DLD1 (cell line): ENCODE measurements at regions not wholly inside any gene's neighbourhood (a gene's known extent, or its start where the extent isn't known, plus 50 kb on each side); places are given as distances from the start of the nearest gene placed in this dataset.
"Not testable (repeated sequence)": the region's sequence is repeated elsewhere in the genome, so short reads cannot be mapped to it uniquely, and the experiment has no call there.

ENCODE experiments used
- in situ Hi-C: cut with HindIII; loops from 2 replicates; pipeline ENCODE4 v1.10.0; 2017; ENCODE audit warnings: low sequenced_read_pairs

GRCh38 chr10:62492870-62493180 lies 118.7 kb downstream of the ZNF365 start:
- in situ Hi-C loops, result no loop called here

GRCh38 chr10:62496925-62497324 lies 122.8 kb downstream of the ZNF365 start:
- in situ Hi-C loops, result loop anchor here (5.0 kb wide), 1 partner anchor 90 kb away; no protein-coding TSS in a partner anchor

DNA sequence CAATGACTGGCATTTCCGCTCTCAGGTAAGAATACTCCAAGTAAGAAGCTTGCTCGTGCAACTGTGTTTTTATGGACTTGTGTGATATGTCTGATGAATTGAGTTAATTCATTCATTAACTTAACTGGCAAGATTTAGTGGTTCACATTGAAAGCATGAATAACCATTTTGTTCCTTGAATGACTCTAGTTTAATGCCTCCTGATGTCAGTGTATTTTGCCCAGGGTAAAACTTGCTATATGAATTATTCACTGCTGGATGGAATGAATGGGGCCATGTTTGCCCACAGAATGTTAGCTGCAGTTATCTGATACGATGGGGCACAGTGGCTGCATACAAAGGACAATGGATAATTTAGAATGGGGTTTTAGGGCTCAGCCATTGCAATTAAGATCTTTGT lies 124.1 kb downstream of the ZNF365 start:
- in situ Hi-C loops, result loop anchor here (5.0 kb wide), 1 partner anchor 91 kb away; no protein-coding TSS in a partner anchor

GRCh38 chr10:62500116-62500515 lies 125.9 kb downstream of the ZNF365 start:
- in situ Hi-C loops, result not testable (repeated sequence)

GRCh38 chr10:62501547-62501946 lies 127.4 kb downstream of the ZNF365 start:
- in situ Hi-C loops, result no loop called here

GRCh38 chr10:62502995-62503613 lies 128.9 kb downstream of the ZNF365 start:
- in situ Hi-C loops, result no loop called here

GRCh38 chr10:62503872-62504271 lies 129.7 kb downstream of the ZNF365 start:
- in situ Hi-C loops, result no loop called here

- in situ Hi-C loops, result no loop called here
Measured at GRCh38 chr10:62506371-62506770, 132.2 kb downstream of the ZNF365 start.

GRCh38 chr10:62511238-62511637 lies 137.1 kb downstream of the ZNF365 start:
- in situ Hi-C loops, result no loop called here

DNA sequence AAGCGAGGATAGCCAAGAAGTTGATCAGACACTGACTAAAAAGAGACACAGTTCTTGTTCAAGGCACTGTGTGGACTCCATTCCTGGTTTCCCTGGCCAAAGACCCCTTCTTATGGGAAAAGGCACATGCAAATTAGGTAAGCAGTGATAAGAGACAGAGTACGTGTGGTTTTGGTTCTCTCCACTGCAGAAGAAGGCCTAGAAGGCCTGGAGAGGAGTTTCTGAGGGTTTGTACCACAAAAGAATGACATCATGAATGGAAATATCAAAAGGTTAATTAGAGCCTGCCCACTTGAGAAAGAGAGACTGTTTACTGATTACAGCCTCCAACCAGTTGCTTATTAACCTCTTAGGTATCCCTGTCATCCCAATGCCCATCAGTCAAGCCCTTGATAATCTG lies 137.5 kb downstream of the ZNF365 start:
- in situ Hi-C loops, result no loop called here

GRCh38 chr10:62512732-62513475 lies 138.7 kb downstream of the ZNF365 start:
- in situ Hi-C loops, result no loop called here

DNA sequence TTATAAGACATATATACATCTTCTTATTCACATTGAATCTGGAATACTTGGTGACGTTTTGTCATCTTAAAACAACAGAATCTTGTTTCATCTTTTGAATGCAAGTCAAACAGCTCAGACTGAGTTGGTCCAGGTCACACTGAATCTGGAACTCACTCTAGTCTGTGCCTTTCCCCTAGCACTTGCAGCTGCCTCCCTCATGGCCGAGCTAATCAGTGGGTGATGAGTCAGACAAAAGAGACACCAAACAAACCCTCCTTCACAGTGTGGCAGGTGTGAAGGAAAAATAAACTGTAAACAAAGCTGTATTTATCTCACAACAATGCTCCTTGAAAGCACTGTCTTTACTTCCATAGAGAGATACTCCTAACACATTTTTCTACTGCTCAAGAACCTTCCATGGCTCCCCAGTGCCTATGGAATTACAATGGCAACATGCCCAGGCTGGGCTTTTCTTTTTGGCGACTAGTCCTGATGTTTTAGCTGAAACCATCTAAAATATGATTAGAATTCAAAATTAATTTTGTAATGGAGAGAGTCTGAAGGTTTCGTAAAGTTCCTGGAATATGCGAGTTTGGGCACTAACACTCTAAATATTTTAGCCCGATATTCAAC lies 140.0 kb downstream of the ZNF365 start:
- in situ Hi-C loops, result no loop called here

DNA sequence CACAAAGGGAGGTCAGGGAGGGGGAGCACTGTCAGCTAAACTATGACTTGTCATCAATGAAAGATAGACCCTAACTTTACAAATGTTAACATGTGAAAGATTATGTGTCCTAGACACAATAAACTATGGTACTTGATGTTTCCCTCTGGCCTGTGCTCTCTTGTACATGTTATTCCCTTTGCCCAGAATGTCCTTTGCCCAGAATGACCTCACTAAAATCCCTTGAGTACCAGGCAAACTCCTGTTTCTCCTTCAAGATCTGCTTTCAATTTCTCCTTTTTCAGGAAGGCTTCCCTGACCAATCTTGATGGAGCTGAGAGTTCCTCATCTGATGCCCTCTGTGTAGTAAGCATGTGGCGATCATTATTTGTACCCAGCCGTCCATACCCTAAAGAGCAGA lies 143.1 kb downstream of the ZNF365 start:
- in situ Hi-C loops, result no loop called here

- in situ Hi-C loops, result no loop called here
Measured at GRCh38 chr10:62527019-62527827, 153.1 kb downstream of the ZNF365 start.

GRCh38 chr10:62528441-62528840 lies 154.3 kb downstream of the ZNF365 start:
- in situ Hi-C loops, result no loop called here

- in situ Hi-C loops, result no loop called here
Measured at GRCh38 chr10:62529396-62529795, 155.2 kb downstream of the ZNF365 start.

GRCh38 chr10:62534031-62534430 lies 159.9 kb downstream of the ZNF365 start:
- in situ Hi-C loops, result no loop called here

DNA sequence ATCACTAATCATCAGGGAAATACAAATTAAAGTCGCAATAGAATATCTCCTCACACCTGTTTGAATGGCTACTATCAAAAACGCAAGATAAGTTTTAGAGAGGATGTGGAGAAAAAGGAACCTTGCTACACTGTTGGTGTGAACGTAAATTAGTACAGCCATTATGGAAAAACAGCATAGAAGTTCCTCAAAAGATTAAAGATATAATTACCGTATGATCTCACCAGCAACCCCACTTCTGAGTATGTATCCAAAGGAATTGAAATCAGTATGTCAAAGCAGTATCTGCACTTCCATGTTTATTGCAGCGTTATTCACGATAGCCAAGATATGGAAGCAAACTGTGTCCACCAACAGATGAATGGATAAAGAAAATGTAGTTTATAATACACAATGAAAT lies 164.4 kb downstream of the ZNF365 start:
- in situ Hi-C loops, result no loop called here

DNA sequence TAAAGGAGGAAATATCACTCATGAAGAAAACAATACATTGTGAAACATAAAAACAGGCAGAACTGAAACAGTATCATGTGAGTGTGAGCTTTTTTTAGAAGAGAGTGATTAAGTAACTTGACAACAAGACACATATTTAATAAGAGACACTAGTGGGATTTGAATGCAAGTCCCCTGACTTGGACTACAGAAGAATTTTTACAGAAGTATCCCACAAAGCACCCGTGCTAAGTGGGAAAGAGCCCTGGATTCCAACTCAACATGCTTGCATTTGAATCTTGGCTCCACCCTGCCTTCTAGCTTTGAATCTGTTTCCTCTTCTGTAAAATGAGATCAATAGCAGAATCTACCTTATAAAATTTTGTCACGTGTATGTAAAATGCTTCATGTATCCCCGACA lies 166.2 kb downstream of the ZNF365 start:
- in situ Hi-C loops, result no loop called here

DNA sequence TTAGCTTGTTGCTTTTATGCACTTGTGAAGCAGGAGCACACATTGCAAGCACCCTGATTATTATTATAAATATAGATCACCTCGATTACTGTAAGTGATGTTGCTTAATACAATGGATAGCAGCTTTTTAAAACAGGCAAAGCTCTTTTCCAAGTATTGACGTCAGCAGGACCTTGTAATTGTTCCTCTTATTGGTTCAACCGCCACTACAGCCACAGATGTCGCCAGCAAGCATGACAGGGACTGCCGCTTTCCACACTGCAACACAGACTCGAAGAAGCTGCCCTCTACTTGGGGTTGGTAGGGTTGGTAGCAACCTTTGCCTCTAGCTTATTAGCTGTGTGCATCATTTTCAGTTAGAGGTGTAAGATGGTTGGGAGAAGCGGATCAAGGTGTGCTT lies 167.6 kb downstream of the ZNF365 start:
- in situ Hi-C loops, result no loop called here

GRCh38 chr10:62543571-62544355 lies 169.6 kb downstream of the ZNF365 start:
- in situ Hi-C loops, result no loop called here
